Middle frontal gyrus (tissue), 1 donor: ENCODE measurements at regions not wholly inside any gene's neighbourhood (a gene's known extent, or its start where the extent isn't known, plus 50 kb on each side); places are given as distances from the start of the nearest gene placed in this dataset.

Source experiments
- DNase-seq: peaks from one replicate; pipeline ENCODE4 v3.0.0-alpha.2; 2015; ENCODE audit warnings: low spot score; ENCODE audit errors: extremely low spot score

- no peak for DNase-seq
These were observed 542.1 kb upstream of the IGFBP3 start for GRCh38 chr7:46463170-46463569.

GRCh38 chr7:46461334-46461777 is 540.3 kb upstream of the IGFBP3 start:
- no peak for DNase-seq

GRCh38 chr7:46459942-46460341 is 538.9 kb upstream of the IGFBP3 start:
- DNase-seq = no peak

- DNase-seq = no peak
These were observed 533.7 kb upstream of the IGFBP3 start for GRCh38 chr7:46454816-46455215.

- no peak for DNase-seq
These were observed 531.6 kb upstream of the IGFBP3 start for GRCh38 chr7:46452561-46453135.

- DNase-seq = no peak
These were observed 530.8 kb upstream of the IGFBP3 start for GRCh38 chr7:46451846-46452245.

GRCh38 chr7:46450886-46451285 is 529.8 kb upstream of the IGFBP3 start:
- no peak for DNase-seq

- DNase-seq = no peak
These were observed 529.4 kb upstream of the IGFBP3 start for GRCh38 chr7:46450425-46450824.

GRCh38 chr7:46449743-46450142 is 528.7 kb upstream of the IGFBP3 start:
- DNase-seq = no peak

- no peak for DNase-seq
These were observed 527.4 kb upstream of the IGFBP3 start for GRCh38 chr7:46448478-46448877.

GRCh38 chr7:46446151-46446550 is 525.1 kb upstream of the IGFBP3 start:
- no peak for DNase-seq

GRCh38 chr7:46444256-46444655 is 523.2 kb upstream of the IGFBP3 start:
- DNase-seq = no peak

GRCh38 chr7:46440186-46440585 is 519.1 kb upstream of the IGFBP3 start:
- DNase-seq = no peak

GRCh38 chr7:46432708-46433107 is 511.6 kb upstream of the IGFBP3 start:
- DNase-seq = no peak

- no peak for DNase-seq
These were observed 507.2 kb upstream of the IGFBP3 start for GRCh38 chr7:46428295-46428694.

GRCh38 chr7:46424934-46425333 is 503.9 kb upstream of the IGFBP3 start:
- no peak for DNase-seq

- DNase-seq = no peak
These were observed 500.6 kb upstream of the IGFBP3 start for GRCh38 chr7:46421441-46422230.

- DNase-seq = no peak
These were observed 493.9 kb upstream of the IGFBP3 start for GRCh38 chr7:46414946-46415345.

- no peak for DNase-seq
These were observed 490.2 kb upstream of the IGFBP3 start for GRCh38 chr7:46411236-46411635.

- no peak for DNase-seq
These were observed 486.1 kb upstream of the IGFBP3 start for GRCh38 chr7:46407125-46407524.

GRCh38 chr7:46397591-46397990 is 476.5 kb upstream of the IGFBP3 start:
- DNase-seq = no peak

GRCh38 chr7:46396481-46396880 is 475.4 kb upstream of the IGFBP3 start:
- DNase-seq = no peak

GRCh38 chr7:46393142-46393541 is 472.1 kb upstream of the IGFBP3 start:
- DNase-seq = no peak
